Left ventricle myocardium inferior (tissue), 1 donor: ENCODE measurements at regions not wholly inside any gene's neighbourhood (a gene's known extent, or its start where the extent isn't known, plus 50 kb on each side); places are given as distances from the start of the nearest gene placed in this dataset.

Experiments used
- DNase-seq: peaks from one replicate; pipeline ENCODE4 v3.0.0-alpha.2; 2020
- H3K27ac ChIP-seq: fragments of 200-600 bp; replicated peaks from 2 replicates; pipeline ENCODE4 v1.8.0; 2021
- H3K27me3 ChIP-seq: fragments of 200-600 bp; 2 replicates; pipeline ENCODE4 v1.8.0; 2021; ENCODE audit warnings: low read depth
- H3K36me3 ChIP-seq: fragments of 200-600 bp; 2 replicates; pipeline ENCODE4 v1.8.0; 2021
- H3K4me1 ChIP-seq: fragments of 200-600 bp; 2 replicates; pipeline ENCODE4 v1.8.0; 2021
- H3K4me3 ChIP-seq: fragments of 200-600 bp; 2 replicates; pipeline ENCODE4 v1.8.0; 2021; ENCODE audit warnings: mild to moderate bottlenecking, moderate library complexity
- H3K9me3 ChIP-seq: fragments of 200-600 bp; replicated peaks from 2 replicates; pipeline ENCODE4 v1.8.0; 2021
- CTCF ChIP-seq: fragments of 200-600 bp; IDR thresholded peaks from 2 replicates; pipeline ENCODE4 v1.8.0; 2021; ENCODE audit warnings: antibody characterized with exemption, mild to moderate bottlenecking, borderline replicate concordance
- intact Hi-C: fragments of 100-400 bp; cut with micrococcal nuclease; formaldehyde crosslinking; loops from one replicate; pipeline ENCODE4 v1.11.0; 2022
- donor health status: DM: no; HTN: yes; CAD: no; lungs with severe emphysema.

GRCh38 chr10:30215141-30215540 is 133.9 kb downstream of the MTPAP start:
- Histone ChIP-seq H3K9me3 (no peaks in the 10 kb centered on the region), H3K36me3 (no peaks in the 10 kb centered on the region), H3K4me1 (peaks cover 26% of the 10 kb centered on the region), H3K27ac (peak overlapping the region; percentile 81), H3K4me3 (peak overlapping the region; percentile 13), H3K27me3 (no peaks in the 10 kb centered on the region)
- intact Hi-C loops: no loop called here
- DNase-seq: no peak
- no peak for TF ChIP-seq CTCF

GRCh38 chr10:30210296-30210695 is 138.8 kb downstream of the MTPAP start:
- DNase-seq: no peak
- Histone ChIP-seq H3K27me3 (no peaks in the 10 kb centered on the region), H3K4me3 (no peak overlapping the region), H3K36me3 (no peaks in the 10 kb centered on the region), H3K4me1 (peaks cover 5% of the 10 kb centered on the region), H3K9me3 (no peaks in the 10 kb centered on the region), H3K27ac (no peak overlapping the region)
- intact Hi-C loops: no loop called here
- no peak for TF ChIP-seq CTCF

- DNase-seq: no peak
- Histone ChIP-seq H3K27me3 (no peaks in the 10 kb centered on the region), H3K36me3 (no peaks in the 10 kb centered on the region), H3K4me1 (no peaks in the 10 kb centered on the region), H3K27ac (no peak overlapping the region), H3K4me3 (no peak overlapping the region), H3K9me3 (peaks cover 7% of the 10 kb centered on the region)
- TF ChIP-seq CTCF: no peak
- intact Hi-C loops: no loop called here
These were observed 140.7 kb downstream of the MTPAP start for GRCh38 chr10:30208330-30208729.

- no peaks in the 10 kb centered on the region for H3K36me3 ChIP-seq
- no peaks in the 10 kb centered on the region for H3K4me1 ChIP-seq
- intact Hi-C loops: no loop called here
These were observed 141.5 kb downstream of the MTPAP start for GRCh38 chr10:30207485-30208052.

GRCh38 chr10:30200017-30200415 is 140.6 kb upstream of the JCAD start:
- DNase-seq: no peak
- Histone ChIP-seq H3K4me1 (no peaks in the 10 kb centered on the region), H3K9me3 (peaks cover 13% of the 10 kb centered on the region), H3K36me3 (no peaks in the 10 kb centered on the region), H3K27me3 (peaks cover 18% of the 10 kb centered on the region), H3K4me3 (no peak overlapping the region), H3K27ac (no peak overlapping the region)
- no peak for TF ChIP-seq CTCF
- intact Hi-C loops: no loop called here

More at GRCh38 chr10:30207485-30208052, 141.5 kb downstream of the MTPAP start:
- no peak for DNase-seq
- Histone ChIP-seq H3K4me3 (no peak overlapping the region), H3K27me3 (no peaks in the 10 kb centered on the region), H3K27ac (no peak overlapping the region), H3K9me3 (peaks cover 12% of the 10 kb centered on the region)
- TF ChIP-seq CTCF: no peak
